Germinal center (tissue), 1 donor: ENCODE measurements at regions not wholly inside any gene's neighbourhood (a gene's known extent, or its start where the extent isn't known, plus 50 kb on each side); places are given as distances from the start of the nearest gene placed in this dataset.

Source experiments
- DNase-seq: peaks from one replicate; pipeline ENCODE4 v3.0.0; 2012; ENCODE audit warnings: mixed read lengths, low spot score

DNA sequence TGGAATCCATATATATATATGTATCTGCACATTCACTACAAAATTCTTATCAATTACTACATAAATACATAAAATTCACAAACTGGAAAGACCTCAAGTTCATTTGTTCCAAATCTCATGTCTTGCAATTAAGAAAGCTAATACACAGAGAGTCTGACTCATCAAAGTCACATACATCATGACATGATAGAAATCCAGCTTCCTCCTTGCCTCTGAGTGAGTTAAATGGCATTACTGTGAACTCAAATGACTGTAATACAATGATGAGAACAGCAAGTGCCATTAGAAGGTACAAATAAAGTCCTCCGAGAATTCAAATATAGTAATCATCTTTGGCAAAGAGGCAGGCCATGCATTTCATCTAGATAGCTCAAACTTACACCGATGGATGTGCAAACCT, 55.1 kb upstream of the AGTR1 start:
- no peak for DNase-seq

GRCh38 chr3:148643389-148643840, 54.3 kb upstream of the AGTR1 start:
- DNase-seq, result no peak

DNA sequence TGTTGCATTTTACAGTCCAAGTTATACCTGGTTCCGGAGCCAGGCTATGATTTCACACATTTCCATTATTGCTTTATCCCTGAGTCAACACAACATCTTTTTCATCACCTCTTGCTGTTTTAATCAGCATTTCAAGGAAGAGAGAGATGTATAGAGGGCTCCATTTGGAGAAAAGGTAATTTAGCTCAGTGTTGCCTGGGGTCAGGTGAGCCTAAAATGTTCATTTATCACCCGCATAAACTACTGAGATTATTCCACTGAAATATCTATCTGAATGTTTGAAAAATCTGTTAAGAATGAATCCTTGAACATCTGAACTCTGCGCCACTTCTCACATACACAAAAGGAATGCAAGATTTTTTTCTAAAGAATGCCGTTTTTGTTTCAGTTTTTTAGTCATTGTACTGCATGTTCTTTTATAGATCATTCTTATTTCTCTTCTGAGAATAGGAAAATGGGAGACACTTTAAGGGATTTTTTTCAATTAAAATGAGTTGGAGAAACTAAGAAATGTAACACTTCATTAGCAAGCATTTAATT, 51.5 kb upstream of the AGTR1 start:
- no peak for DNase-seq
